ENCODE measurements at regions not wholly inside any gene's neighbourhood (a gene's known extent, or its start where the extent isn't known, plus 50 kb on each side); places are given as distances from the start of the nearest gene placed in this dataset.

DNA sequence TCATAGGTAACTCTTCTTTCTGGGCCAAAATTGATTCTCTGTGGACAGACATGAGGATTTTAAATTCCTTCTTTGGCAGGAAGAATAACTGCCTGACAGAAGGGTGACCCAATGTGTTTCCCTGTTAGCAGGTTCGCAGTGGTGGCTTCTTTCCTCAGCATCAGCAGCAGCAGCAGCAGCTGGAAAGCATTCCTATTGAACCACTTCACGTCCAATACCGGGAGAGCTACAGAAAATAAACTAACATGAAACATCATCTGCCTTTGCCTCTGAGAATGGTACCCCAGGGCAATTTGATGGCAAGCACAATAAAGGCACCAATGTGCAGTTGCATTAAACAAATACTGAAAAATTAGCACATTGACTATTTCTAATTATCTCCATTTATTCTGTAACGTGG lies 214.5 kb downstream of the TMEM167A start:
- TF ChIP-seq, protein P1, sequence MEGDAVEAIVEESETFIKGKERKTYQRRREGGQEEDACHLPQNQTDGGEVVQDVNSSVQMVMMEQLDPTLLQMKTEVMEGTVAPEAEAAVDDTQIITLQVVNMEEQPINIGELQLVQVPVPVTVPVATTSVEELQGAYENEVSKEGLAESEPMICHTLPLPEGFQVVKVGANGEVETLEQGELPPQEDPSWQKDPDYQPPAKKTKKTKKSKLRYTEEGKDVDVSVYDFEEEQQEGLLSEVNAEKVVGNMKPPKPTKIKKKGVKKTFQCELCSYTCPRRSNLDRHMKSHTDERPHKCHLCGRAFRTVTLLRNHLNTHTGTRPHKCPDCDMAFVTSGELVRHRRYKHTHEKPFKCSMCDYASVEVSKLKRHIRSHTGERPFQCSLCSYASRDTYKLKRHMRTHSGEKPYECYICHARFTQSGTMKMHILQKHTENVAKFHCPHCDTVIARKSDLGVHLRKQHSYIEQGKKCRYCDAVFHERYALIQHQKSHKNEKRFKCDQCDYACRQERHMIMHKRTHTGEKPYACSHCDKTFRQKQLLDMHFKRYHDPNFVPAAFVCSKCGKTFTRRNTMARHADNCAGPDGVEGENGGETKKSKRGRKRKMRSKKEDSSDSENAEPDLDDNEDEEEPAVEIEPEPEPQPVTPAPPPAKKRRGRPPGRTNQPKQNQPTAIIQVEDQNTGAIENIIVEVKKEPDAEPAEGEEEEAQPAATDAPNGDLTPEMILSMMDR (IDR thresholded peaks at IDR 0.05; ENCODE audit: extremely low read depth, insufficient read depth, missing control alignments): no peak
- in situ Hi-C loops (cut with MboI; ENCODE audit: low pct_unique_long_range_greater_than_20kb, low sequenced_read_pairs, unreplicated experiment): no loop called here
- no peak for DNase-seq (ENCODE audit: low spot score)

GRCh38 chr5:82862261-82862660 lies 214.9 kb downstream of the TMEM167A start:
- in situ Hi-C loops (cut with MboI; ENCODE audit: low pct_unique_long_range_greater_than_20kb, low sequenced_read_pairs, unreplicated experiment): no loop called here
- TF ChIP-seq, protein P1 (IDR thresholded peaks at IDR 0.05; ENCODE audit: extremely low read depth, insufficient read depth, missing control alignments): no peak
- DNase-seq (ENCODE audit: low spot score): no peak

GRCh38 chr5:82861701-82862100 lies 215.5 kb downstream of the TMEM167A start:
- TF ChIP-seq, protein P1 (IDR thresholded peaks at IDR 0.05; ENCODE audit: extremely low read depth, insufficient read depth, missing control alignments): no peak
- in situ Hi-C loops (cut with MboI; ENCODE audit: low pct_unique_long_range_greater_than_20kb, low sequenced_read_pairs, unreplicated experiment): no loop called here
- DNase-seq (ENCODE audit: low spot score): no peak

GRCh38 chr5:82859451-82860140 lies 217.6 kb downstream of the TMEM167A start:
- TF ChIP-seq, protein P1 (IDR thresholded peaks at IDR 0.05; ENCODE audit: extremely low read depth, insufficient read depth, missing control alignments): no peak
- in situ Hi-C loops (cut with MboI; ENCODE audit: low pct_unique_long_range_greater_than_20kb, low sequenced_read_pairs, unreplicated experiment): no loop called here

DNA sequence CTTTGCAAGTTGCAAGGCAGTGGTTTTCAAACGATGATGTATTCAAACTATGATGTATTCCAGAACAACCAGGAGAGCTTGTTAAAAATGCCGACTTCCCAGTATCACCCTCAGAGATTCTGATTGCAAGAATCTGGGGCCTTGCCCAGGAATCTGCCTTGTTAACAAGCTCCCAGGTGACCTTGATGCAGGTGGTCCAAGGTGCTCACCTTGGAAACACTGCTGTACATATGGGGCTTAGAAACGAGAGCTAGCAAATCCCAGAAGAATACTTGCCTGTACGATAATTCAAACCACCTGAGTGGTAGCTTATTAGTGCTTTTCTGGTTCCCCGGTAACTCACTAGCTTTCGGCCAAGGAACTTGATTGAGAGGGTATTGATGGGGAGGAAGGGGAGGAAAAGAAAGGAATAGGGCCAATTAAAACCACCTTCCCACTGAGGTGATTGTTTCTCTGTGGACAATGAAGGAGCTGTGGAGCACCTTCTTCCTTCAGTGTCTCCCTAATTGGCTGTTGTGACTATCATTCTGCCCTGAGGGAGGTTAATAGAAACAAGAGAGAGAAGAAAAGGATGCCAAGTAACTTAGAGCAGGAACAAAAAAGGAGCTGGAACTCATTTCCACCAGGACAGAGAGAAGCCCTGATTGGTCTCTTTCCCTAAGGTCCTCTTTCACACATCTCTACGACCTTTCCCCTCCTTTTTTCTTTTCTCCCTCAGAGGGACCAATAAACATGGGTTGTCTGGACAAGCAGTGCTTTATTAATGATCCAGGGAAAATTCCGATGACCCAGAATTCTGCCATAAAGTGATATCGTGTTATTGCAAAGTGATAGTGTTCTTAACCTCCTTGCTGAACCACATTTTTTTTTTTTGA lies 218.8 kb downstream of the TMEM167A start:
- in situ Hi-C loops (cut with MboI; ENCODE audit: low pct_unique_long_range_greater_than_20kb, low sequenced_read_pairs, unreplicated experiment): no loop called here
- DNase-seq (ENCODE audit: low spot score): no peak
- TF ChIP-seq, protein P1 (IDR thresholded peaks at IDR 0.05; ENCODE audit: extremely low read depth, insufficient read depth, missing control alignments): no peak

More at GRCh38 chr5:82859451-82860140, 217.6 kb downstream of the TMEM167A start:
- DNase-seq (ENCODE audit: low spot score): no peak

DNA sequence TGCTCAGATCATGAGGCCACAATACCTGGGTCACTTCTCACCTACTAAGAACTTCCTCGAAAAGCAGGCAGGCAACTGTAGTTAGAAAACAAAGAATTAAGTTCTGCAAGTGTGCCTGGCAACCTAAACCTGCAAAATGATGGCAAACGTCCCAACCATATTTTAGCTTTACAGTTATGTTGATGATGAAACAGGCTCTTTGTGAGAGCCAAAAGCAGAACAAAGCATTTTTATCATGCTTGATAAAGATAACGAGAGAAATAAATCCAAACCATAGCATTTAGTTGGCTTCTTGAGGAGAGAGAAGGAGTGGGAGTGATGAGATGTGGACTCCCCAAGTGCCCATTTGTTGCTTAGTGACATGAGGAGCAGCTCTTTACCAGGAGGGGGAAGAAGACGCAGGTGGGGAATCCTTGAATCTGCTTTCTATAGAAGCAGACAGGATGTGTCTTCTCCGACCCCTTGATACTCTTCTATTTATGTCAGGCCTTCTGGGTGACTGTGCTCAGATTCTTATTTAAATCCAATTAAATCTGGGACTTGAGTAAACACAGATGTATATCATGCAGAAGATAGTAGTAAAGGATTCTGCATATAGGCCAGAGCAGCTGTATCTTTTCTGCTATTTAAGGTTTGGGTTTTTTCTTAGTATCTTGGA lies 221.2 kb downstream of the TMEM167A start:
- TF ChIP-seq, protein P1 (IDR thresholded peaks at IDR 0.05; ENCODE audit: extremely low read depth, insufficient read depth, missing control alignments): no peak
- in situ Hi-C loops (cut with MboI; ENCODE audit: low pct_unique_long_range_greater_than_20kb, low sequenced_read_pairs, unreplicated experiment): no loop called here
- DNase-seq (ENCODE audit: low spot score): no peak
